HepG2 (cell line): ENCODE measurements at regions not wholly inside any gene's neighbourhood (a gene's known extent, or its start where the extent isn't known, plus 50 kb on each side); places are given as distances from the start of the nearest gene placed in this dataset.
A peak's percentile ranks its signal among the peaks of the same experiment; 100 is the strongest.

ENCODE experiments used
- RFXANK ChIP-seq: IDR thresholded peaks from 2 replicates; pipeline ENCODE4 v1.6.1; 2016
- TF ChIP-seq, protein P1 (sequence below): sonication (generic); formaldehyde crosslinking; conservative IDR thresholded peaks from 2 replicates; pipeline ENCODE4 v1.4.0; 2020; ENCODE audit warnings: mild to moderate bottlenecking, missing genetic modification reagents, moderate library complexity
- TF ChIP-seq, protein P2 (sequence below): sonication (generic); formaldehyde crosslinking; IDR thresholded peaks from 2 replicates; pipeline ENCODE4 v1.5.1; 2020; ENCODE audit warnings: mild to moderate bottlenecking, missing genetic modification reagents, borderline replicate concordance
- TF ChIP-seq, protein P3 (sequence below): sonication (generic); formaldehyde crosslinking; IDR thresholded peaks from 2 replicates; pipeline ENCODE4 v1.4.0; 2020; ENCODE audit warnings: missing genetic modification reagents, mild to moderate bottlenecking, borderline replicate concordance

DNA sequence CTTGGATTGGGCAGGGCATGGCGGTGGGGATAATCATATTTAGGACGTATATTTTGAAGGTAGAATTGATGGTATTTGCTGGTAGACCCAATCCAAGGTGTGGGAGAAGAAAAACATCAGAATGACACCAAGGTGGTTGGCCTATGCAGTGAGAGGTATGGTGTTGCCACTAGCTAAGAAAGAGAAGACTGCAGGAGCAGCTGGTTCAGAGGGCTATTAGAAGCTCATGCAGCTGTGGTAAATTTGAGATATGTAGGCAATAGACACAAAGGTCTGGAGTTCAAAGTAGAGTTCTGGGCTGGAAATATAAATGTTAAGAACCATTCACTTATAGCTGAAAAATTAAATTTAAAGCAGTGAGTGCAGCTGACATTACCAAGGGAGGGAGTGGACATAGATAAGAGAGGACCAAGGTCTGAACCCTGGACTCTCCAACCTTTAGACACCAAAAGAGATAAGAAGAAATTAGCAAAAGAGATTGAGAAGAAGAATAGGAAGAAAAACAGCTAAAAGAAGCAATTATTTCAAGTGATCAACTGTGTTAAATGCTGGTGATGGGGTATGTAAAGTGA lies 74.7 kb upstream of the FAM169A start (continued):
- TF ChIP-seq, protein P1, sequence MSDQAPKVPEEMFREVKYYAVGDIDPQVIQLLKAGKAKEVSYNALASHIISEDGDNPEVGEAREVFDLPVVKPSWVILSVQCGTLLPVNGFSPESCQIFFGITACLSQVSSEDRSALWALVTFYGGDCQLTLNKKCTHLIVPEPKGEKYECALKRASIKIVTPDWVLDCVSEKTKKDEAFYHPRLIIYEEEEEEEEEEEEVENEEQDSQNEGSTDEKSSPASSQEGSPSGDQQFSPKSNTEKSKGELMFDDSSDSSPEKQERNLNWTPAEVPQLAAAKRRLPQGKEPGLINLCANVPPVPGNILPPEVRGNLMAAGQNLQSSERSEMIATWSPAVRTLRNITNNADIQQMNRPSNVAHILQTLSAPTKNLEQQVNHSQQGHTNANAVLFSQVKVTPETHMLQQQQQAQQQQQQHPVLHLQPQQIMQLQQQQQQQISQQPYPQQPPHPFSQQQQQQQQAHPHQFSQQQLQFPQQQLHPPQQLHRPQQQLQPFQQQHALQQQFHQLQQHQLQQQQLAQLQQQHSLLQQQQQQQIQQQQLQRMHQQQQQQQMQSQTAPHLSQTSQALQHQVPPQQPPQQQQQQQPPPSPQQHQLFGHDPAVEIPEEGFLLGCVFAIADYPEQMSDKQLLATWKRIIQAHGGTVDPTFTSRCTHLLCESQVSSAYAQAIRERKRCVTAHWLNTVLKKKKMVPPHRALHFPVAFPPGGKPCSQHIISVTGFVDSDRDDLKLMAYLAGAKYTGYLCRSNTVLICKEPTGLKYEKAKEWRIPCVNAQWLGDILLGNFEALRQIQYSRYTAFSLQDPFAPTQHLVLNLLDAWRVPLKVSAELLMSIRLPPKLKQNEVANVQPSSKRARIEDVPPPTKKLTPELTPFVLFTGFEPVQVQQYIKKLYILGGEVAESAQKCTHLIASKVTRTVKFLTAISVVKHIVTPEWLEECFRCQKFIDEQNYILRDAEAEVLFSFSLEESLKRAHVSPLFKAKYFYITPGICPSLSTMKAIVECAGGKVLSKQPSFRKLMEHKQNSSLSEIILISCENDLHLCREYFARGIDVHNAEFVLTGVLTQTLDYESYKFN (CRISPR knock-in tag) = 0 out of 2 replicates have a peak, but pooled peaks have one; percentile 30
- TF ChIP-seq, protein P2, sequence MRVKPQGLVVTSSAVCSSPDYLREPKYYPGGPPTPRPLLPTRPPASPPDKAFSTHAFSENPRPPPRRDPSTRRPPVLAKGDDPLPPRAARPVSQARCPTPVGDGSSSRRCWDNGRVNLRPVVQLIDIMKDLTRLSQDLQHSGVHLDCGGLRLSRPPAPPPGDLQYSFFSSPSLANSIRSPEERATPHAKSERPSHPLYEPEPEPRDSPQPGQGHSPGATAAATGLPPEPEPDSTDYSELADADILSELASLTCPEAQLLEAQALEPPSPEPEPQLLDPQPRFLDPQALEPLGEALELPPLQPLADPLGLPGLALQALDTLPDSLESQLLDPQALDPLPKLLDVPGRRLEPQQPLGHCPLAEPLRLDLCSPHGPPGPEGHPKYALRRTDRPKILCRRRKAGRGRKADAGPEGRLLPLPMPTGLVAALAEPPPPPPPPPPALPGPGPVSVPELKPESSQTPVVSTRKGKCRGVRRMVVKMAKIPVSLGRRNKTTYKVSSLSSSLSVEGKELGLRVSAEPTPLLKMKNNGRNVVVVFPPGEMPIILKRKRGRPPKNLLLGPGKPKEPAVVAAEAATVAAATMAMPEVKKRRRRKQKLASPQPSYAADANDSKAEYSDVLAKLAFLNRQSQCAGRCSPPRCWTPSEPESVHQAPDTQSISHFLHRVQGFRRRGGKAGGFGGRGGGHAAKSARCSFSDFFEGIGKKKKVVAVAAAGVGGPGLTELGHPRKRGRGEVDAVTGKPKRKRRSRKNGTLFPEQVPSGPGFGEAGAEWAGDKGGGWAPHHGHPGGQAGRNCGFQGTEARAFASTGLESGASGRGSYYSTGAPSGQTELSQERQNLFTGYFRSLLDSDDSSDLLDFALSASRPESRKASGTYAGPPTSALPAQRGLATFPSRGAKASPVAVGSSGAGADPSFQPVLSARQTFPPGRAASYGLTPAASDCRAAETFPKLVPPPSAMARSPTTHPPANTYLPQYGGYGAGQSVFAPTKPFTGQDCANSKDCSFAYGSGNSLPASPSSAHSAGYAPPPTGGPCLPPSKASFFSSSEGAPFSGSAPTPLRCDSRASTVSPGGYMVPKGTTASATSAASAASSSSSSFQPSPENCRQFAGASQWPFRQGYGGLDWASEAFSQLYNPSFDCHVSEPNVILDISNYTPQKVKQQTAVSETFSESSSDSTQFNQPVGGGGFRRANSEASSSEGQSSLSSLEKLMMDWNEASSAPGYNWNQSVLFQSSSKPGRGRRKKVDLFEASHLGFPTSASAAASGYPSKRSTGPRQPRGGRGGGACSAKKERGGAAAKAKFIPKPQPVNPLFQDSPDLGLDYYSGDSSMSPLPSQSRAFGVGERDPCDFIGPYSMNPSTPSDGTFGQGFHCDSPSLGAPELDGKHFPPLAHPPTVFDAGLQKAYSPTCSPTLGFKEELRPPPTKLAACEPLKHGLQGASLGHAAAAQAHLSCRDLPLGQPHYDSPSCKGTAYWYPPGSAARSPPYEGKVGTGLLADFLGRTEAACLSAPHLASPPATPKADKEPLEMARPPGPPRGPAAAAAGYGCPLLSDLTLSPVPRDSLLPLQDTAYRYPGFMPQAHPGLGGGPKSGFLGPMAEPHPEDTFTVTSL = peak; percentile 54; the same call in 1 of the 2 replicates
- TF ChIP-seq, protein P3, sequence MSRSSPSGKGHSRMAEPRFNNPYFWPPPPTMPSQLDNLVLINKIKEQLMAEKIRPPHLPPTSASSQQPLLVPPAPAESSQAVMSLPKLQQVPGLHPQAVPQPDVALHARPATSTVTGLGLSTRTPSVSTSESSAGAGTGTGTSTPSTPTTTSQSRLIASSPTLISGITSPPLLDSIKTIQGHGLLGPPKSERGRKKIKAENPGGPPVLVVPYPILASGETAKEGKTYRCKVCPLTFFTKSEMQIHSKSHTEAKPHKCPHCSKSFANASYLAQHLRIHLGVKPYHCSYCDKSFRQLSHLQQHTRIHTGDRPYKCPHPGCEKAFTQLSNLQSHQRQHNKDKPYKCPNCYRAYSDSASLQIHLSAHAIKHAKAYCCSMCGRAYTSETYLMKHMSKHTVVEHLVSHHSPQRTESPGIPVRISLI (CRISPR knock-in tag) = no peak
- no peak for TF ChIP-seq RFXANK (CRISPR knock-in tag)
